ENCODE measurements at regions not wholly inside any gene's neighbourhood (a gene's known extent, or its start where the extent isn't known, plus 50 kb on each side); places are given as distances from the start of the nearest gene placed in this dataset.

- Histone ChIP-seq H3K79me2 (ENCODE audit: insufficient read depth, low read length) (no peaks in the 10 kb centered on the region), H2BK120ac (ENCODE audit: low read depth, low read length, poor library complexity, severe bottlenecking) (no peak overlapping the region), H2BK20ac (ENCODE audit: low read depth, low read length, poor library complexity, severe bottlenecking) (no peak overlapping the region), H3K27me3 (ENCODE audit: insufficient read depth, low read length) (no peaks in the 10 kb centered on the region), H2AK5ac (ENCODE audit: insufficient read length, low read length) (no peak overlapping the region), H2BK15ac (ENCODE audit: low read depth, low read length) (no peak overlapping the region), H3T11ph (ENCODE audit: low read length) (no peak overlapping the region), H3K9ac (ENCODE audit: extremely low read depth, insufficient read length, low read length) (no peak overlapping the region), H3K4me2 (ENCODE audit: insufficient read depth, insufficient read length, low read length) (no peak overlapping the region), H2BK12ac (ENCODE audit: insufficient read length, low read depth, low read length) (no peak overlapping the region), H3K23me2 (ENCODE audit: insufficient read length, low read depth, low read length, poor library complexity, severe bottlenecking) (no peaks in the 10 kb centered on the region), H4K20me1 (ENCODE audit: control insufficient read depth, insufficient read depth, insufficient read length) (no peaks in the 10 kb centered on the region), H4K91ac (ENCODE audit: insufficient read length, low read depth, low read length) (no peak overlapping the region), H4K5ac (ENCODE audit: insufficient read length, low read depth, low read length) (no peak overlapping the region), H2BK5ac (ENCODE audit: insufficient read length, low read length) (no peak overlapping the region), H3K4me1 (ENCODE audit: insufficient read depth, low read length) (no peaks in the 10 kb centered on the region), H3K9me3 (ENCODE audit: control insufficient read depth, low read depth, low read length) (no peaks in the 10 kb centered on the region), H3K18ac (ENCODE audit: insufficient read length, low read depth, low read length) (no peak overlapping the region), H4K8ac (replicated peaks; ENCODE audit: insufficient read length, low read depth, low read length) (no peak overlapping the region), H3K23ac (ENCODE audit: insufficient read length, low read depth, low read length) (no peak overlapping the region), H3K79me1 (ENCODE audit: insufficient read depth, low read depth, low read length, poor library complexity, severe bottlenecking) (no peaks in the 10 kb centered on the region), H2AFZ (ENCODE audit: low read length) (no peak overlapping the region), H3K27ac (ENCODE audit: insufficient read length, low read depth, low read length) (no peak overlapping the region), H3K4ac (ENCODE audit: low read depth, low read length) (no peak overlapping the region), H3K56ac (ENCODE audit: insufficient read length, low read depth, low read length) (no peak overlapping the region), H3K14ac (ENCODE audit: insufficient read depth, low read length) (no peak overlapping the region)
- H3K27ac Mint-ChIP-seq = no peak overlapping the region
- no peak for DNase-seq
- H3K27me3 Mint-ChIP-seq (ENCODE audit: low read depth) = no peaks in the 10 kb centered on the region
- no peak overlapping the region for H3K4me3 Mint-ChIP-seq
- H3K36me3 Mint-ChIP-seq (ENCODE audit: insufficient read depth in 1 of 3, low read depth in 3 of 3) = no peaks in the 10 kb centered on the region
- no peaks in the 10 kb centered on the region for H3K9me3 Mint-ChIP-seq
- no peaks in the 10 kb centered on the region for H3K4me1 Mint-ChIP-seq
- TF ChIP-seq CTCF (conservative IDR thresholded peaks at IDR 0.05) = no peak
These were observed 151.6 kb upstream of the STEAP4 start for GRCh38 chr7:88458279-88458678.
